K562 (cell line): ENCODE measurements at regions not wholly inside any gene's neighbourhood (a gene's known extent, or its start where the extent isn't known, plus 50 kb on each side); places are given as distances from the start of the nearest gene placed in this dataset.

Source experiments
- CTBP1 ChIP-seq: fragments of 450-650 bp; IDR thresholded peaks from 2 replicates; pipeline ENCODE4 v1.6.1; 2016; ENCODE audit warnings: borderline replicate concordance
- CUX1 ChIP-seq: fragments of 200-800 bp; sonication (Bioruptor generic); IDR thresholded peaks from 2 replicates; pipeline ENCODE4 v1.6.1; 2016; ENCODE audit warnings: missing genetic modification characterization, missing compliant biosample characterization
- EP300 ChIP-seq: IDR thresholded peaks from 2 replicates; pipeline ENCODE4 v1.6.1; 2012; ENCODE audit warnings: low read length, improper control_type of control experiment
- ERF ChIP-seq: fragments of 450-650 bp; formaldehyde crosslinking; IDR thresholded peaks from 2 replicates; pipeline ENCODE4 v1.4.0; 2020; ENCODE audit warnings: mild to moderate bottlenecking, mixed read lengths
- FOSL1 ChIP-seq: fragments of 200-800 bp; sonication (Bioruptor generic); conservative IDR thresholded peaks from 2 replicates; pipeline ENCODE4 v1.6.1; 2016; ENCODE audit warnings: missing genetic modification characterization, missing compliant biosample characterization
- FOXK2 ChIP-seq, 2 experiments: fragments of 450-650 bp; IDR thresholded peaks in 1 of 2; conservative IDR thresholded peaks in 1 of 2; 2 replicates each; pipeline ENCODE4 v1.6.1; 2016; ENCODE audit warnings: low read depth in 2 of 2, mild to moderate bottlenecking in 1 of 2
- HNRNPH1 ChIP-seq: fragments of 200-400 bp; formaldehyde crosslinking; optimal IDR thresholded peaks from 2 replicates; pipeline ENCODE3; 2017; ENCODE audit warnings: low read depth, mild to moderate bottlenecking, low read length, moderate library complexity
- ID3 ChIP-seq, 2 experiments: fragments of 250-450 bp in 1 of 2; fragments of 450-650 bp in 1 of 2; sonication (Bioruptor Pico) in 1 of 2; IDR thresholded peaks; 2 replicates each; pipeline versions ENCODE4 v1.6.1 to v1.8.0; 2016 to 2021; ENCODE audit warnings: mild to moderate bottlenecking in 2 of 2, moderate library complexity in 2 of 2, missing compliant biosample characterization in 1 of 2, missing genetic modification characterization in 1 of 2
- KLF13 ChIP-seq: fragments of 450-650 bp; IDR thresholded peaks from 2 replicates; pipeline ENCODE4 v1.6.1; 2016; ENCODE audit warnings: missing genetic modification characterization, low read depth, mild to moderate bottlenecking, missing compliant biosample characterization, moderate library complexity, borderline replicate concordance
- PATZ1 ChIP-seq: fragments of 250-450 bp; sonication (Bioruptor Pico); IDR thresholded peaks from 2 replicates; pipeline ENCODE4 v1.5.0; 2020; ENCODE audit warnings: mild to moderate bottlenecking, borderline replicate concordance
- PREB ChIP-seq: sonication (generic); formaldehyde crosslinking; IDR thresholded peaks from 2 replicates; pipeline ENCODE4 v1.8.1; 2023; ENCODE audit warnings: mild to moderate bottlenecking, missing genetic modification reagents
- SNRNP70 ChIP-seq: fragments of 200-400 bp; formaldehyde crosslinking; optimal IDR thresholded peaks from 2 replicates; pipeline ENCODE3; 2017; ENCODE audit warnings: low read depth, low read length
- TAF1 ChIP-seq: IDR thresholded peaks from 2 replicates; pipeline ENCODE4 v1.6.1; 2011; ENCODE audit warnings: mild to moderate bottlenecking, low read length, moderate library complexity; ENCODE audit not compliant: insufficient read depth, control insufficient read depth, severe bottlenecking; ENCODE audit errors: extremely low read depth
- ZBTB8A ChIP-seq: fragments of 450-650 bp; IDR thresholded peaks from 2 replicates; pipeline ENCODE4 v1.6.1; 2018; ENCODE audit warnings: mild to moderate bottlenecking, moderate library complexity; ENCODE audit not compliant: partially characterized antibody
- ZBTB9 ChIP-seq: fragments of 450-650 bp; formaldehyde crosslinking; IDR thresholded peaks from 2 replicates; pipeline ENCODE4 v1.4.0; 2020; ENCODE audit warnings: mild to moderate bottlenecking, moderate library complexity
- ZNF511 ChIP-seq: sonication (generic); formaldehyde crosslinking; IDR thresholded peaks from 2 replicates; pipeline ENCODE4 v1.8.0; 2022; ENCODE audit warnings: mild to moderate bottlenecking, missing genetic modification reagents

GRCh38 chr10:31242902-31243301 lies 76.1 kb upstream of the ZEB1 start (continued):
- TF ChIP-seq ID3 (CRISPR knock-in tag; IDR thresholded peaks at IDR 0.05) (no peak), ID3 (tag; IDR thresholded peaks at IDR 0.05) (no peak), HNRNPH1 (no peak), ZBTB9 (CRISPR knock-in tag) (no peak), FOSL1 (peak; percentile 78), EP300 (no peak), KLF13 (tag) (no peak), ERF (CRISPR knock-in tag) (no peak), PATZ1 (CRISPR knock-in tag) (no peak), FOXK2 (conservative IDR thresholded peaks at IDR 0.05 in 1 of 2, IDR thresholded peaks at IDR 0.05 in 1 of 2; ENCODE audit: low read depth in 2 of 2) (no peak), PREB (CRISPR knock-in tag) (no peak), ZBTB8A (no peak), CTBP1 (peak; percentile 61; the same call in 1 of the 2 replicates), TAF1 (no peak), ZNF511 (CRISPR knock-in tag) (no peak), SNRNP70 (no peak), CUX1 (CRISPR knock-in tag) (no peak)
